ENCODE measurements at regions not wholly inside any gene's neighbourhood (a gene's known extent, or its start where the extent isn't known, plus 50 kb on each side); places are given as distances from the start of the nearest gene placed in this dataset.

- TF ChIP-seq EZH2phosphoT487 (IDR thresholded peaks at IDR 0.05; ENCODE audit: unreplicated experiment) (no peak), POLR2AphosphoS5 (IDR thresholded peaks at IDR 0.05; ENCODE audit: low read depth) (no peak), STAT1 (IDR thresholded peaks at IDR 0.05; ENCODE audit: unreplicated experiment) (no peak), REST (IDR thresholded peaks at IDR 0.05; ENCODE audit: unreplicated experiment) (no peak), ZNF331 (CRISPR knock-in tag; IDR thresholded peaks at IDR 0.05; ENCODE audit: low read depth) (no peak), NANOG (IDR thresholded peaks at IDR 0.05; ENCODE audit: borderline replicate concordance) (no peak), ZNF462 (CRISPR knock-in tag; IDR thresholded peaks at IDR 0.05) (no peak), ZNF114 (CRISPR knock-in tag; IDR thresholded peaks at IDR 0.05) (no peak), CREB1 (CRISPR knock-in tag; IDR thresholded peaks at IDR 0.05; ENCODE audit: low read depth) (no peak), JUNB (IDR thresholded peaks at IDR 0.05; ENCODE audit: unreplicated experiment) (no peak), ETS1 (IDR thresholded peaks at IDR 0.05) (no peak), CTCF (conservative IDR thresholded peaks at IDR 0.05; ENCODE audit: low read depth in 2 of 2) (no peak), EZH2 (IDR thresholded peaks at IDR 0.05; ENCODE audit: low read depth, unreplicated experiment) (no peak)
- Mint-ChIP-seq H3K9me3 (peaks cover 3% of the 10 kb centered on the region; the same call in 1 of the 3 replicates), H3K27me3 (ENCODE audit: insufficient read depth, low read depth, poor library complexity) (no peaks in the 10 kb centered on the region), H3K4me1 (no peaks in the 10 kb centered on the region), H3K27ac (no peak overlapping the region), H3K4me3 (no peak overlapping the region), H3K36me3 (ENCODE audit: low read depth) (no peaks in the 10 kb centered on the region)
- Histone ChIP-seq H3K9me2 (ENCODE audit: insufficient read depth) (no peaks in the 10 kb centered on the region), H4K20me1 (replicated peaks; ENCODE audit: insufficient read depth) (no peaks in the 10 kb centered on the region), H3K79me2 (replicated peaks; ENCODE audit: insufficient read depth) (no peaks in the 10 kb centered on the region), H3F3A (replicated peaks; ENCODE audit: low read depth) (no peaks in the 10 kb centered on the region), H3K27ac (ENCODE audit: low read depth) (no peak overlapping the region), H3K4me2 (no peak overlapping the region), H2AFZ (no peak overlapping the region), H3K4me1 (ENCODE audit: insufficient read depth) (no peaks in the 10 kb centered on the region), H3K4me3 (no peak overlapping the region), H3K27me3 (ENCODE audit: insufficient read depth) (no peaks in the 10 kb centered on the region), H3K36me3 (ENCODE audit: insufficient read depth) (no peaks in the 10 kb centered on the region)
- no peak for DNase-seq (ENCODE audit: low spot score)
- ATAC-seq = no peak
These were observed 885.9 kb downstream of the CDH8 start for GRCh38 chr16:61150351-61150750.
